HG02943 (cell line): ENCODE measurements at regions not wholly inside any gene's neighbourhood (a gene's known extent, or its start where the extent isn't known, plus 50 kb on each side); places are given as distances from the start of the nearest gene placed in this dataset.
"Not testable (repeated sequence)": the region's sequence is repeated elsewhere in the genome, so short reads cannot be mapped to it uniquely, and the experiment has no call there.

Experiments used
- ATAC-seq: cut with Tn5 transposase; IDR thresholded peaks from one replicate; pipeline ENCODE4 v1.9.1; 2021; ENCODE audit warnings: mild to moderate bottlenecking, low read depth, moderate library complexity; ENCODE audit not compliant: unreplicated experiment

DNA sequence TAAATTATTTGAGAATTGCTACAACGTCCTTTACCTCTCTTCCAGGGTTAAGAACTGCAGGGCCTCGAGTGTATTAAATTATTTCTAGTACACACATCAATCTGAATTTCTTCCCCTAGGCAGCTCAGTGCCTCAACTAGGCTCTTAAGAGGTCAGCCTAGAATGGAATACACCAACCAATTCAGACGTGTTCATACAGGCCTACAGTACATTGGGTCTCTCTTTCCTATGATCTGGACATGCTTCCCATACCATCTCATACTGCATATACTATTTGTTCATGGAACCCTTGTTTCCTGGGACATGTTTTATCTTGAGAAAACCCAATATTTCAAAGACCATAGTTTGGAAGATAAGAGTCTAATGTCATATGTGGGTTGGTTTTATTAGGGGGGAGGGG is 434.1 kb upstream of the WWC1 start:
- ATAC-seq: no peak

DNA sequence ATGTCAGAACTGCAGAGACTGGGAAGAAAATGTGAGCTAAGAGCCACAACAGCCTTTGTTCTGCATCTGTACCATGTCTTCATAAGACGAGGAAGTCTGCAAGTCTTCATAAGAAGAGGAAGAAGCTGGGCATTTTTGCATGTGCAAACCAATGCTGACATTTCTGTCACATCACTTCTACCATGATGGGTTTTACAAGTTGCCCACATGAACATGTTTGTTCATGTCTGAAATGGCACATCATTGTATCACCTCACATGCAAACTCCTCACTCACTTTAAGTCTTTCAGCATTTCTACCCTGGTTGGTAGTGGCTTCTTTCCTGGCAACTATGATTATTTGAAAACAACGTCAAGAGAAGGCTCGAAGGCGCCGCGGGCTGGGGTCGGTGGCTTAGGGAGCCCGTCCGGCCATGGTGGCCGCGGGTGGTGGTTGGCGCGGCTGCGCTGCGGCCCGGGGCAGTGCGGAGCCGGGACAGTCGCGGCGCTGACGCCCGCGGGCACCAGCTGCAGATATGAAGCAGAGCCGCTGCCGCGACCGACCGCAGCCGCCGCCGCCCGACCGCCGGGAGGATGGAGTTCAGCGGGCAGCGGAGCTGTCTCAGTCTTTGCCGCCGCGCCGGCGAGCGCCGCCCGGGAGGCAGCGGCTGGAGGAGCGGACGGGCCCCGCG is 433.1 kb upstream of the WWC1 start:
- not testable (repeated sequence) for ATAC-seq

DNA sequence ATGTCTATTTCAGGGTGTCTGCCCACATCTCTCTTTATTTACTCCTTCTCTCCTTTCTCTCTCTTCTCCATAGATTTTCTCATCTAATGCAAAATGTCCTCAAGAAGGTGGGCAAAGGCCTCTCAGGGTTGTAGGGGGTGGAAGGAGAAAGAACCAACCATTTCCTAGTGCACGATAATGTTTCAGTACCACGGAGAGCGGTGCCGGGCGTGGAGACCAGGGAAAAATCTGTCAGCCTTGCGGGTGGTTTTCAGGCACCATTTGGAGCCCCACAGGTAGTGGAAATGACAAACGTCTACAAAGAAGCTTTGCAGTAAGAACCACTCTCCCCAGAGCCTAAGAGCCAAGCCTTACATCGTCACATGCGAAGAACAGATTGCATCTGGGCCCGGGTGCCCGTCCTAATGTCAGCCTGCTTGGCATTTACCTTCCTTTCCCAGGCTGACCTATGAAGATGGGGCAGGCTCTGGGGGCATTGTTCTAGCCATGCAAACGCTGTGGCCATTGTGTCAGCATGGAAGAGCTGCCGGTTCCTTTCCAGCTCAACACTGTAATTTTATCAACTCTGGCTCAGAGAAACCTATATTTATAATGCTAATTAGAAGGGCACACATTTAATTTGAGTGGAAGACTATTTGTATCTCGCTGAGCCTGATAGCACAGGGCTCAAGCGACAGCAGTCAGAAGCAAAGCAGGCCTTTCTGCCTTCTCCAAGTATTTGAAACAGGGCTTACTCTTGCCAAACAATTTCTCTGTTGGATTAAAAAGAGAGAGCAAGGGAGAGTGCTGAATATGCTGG is 430.1 kb upstream of the WWC1 start:
- ATAC-seq: no peak

DNA sequence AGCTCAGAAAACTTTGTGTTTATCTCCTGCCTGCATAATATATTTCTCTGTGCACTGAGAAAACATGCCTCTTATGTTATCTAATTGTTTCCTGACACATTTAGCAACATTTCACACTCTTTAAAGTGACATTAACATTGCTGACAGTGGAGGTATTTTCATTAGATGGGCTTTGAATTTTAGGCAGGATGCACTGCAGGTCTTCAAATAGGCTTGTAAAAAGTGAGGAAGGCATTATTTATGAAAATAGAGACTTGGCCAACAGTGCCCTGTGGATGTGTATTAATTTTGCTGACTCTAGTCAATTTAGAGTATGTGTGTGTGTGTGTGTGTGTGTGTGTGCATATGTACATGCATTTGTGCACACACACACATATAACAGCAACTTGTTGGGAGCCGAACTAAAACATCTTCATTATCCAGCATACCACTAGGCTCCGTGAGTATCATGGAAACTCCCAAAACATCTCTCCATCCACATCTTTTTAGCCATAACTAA is 429.5 kb upstream of the WWC1 start:
- ATAC-seq: no peak

DNA sequence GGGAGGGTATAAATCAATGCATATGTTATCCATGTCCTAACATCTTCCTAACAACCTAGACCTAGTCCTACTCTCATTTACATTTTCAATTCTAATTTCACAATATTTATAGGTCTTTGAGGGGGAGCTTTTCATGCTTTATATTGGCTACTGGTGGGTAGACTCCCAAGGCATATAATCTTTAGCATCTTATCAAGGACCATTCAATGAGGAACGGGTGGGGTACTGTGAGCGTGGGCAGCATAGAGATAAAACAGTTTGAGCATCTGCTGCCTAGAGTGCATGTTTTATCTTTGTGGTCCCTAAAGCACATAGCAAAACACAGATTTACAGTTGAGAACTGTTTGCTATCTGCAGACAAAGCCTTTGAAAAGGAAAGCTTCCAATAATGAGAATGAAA is 427.6 kb upstream of the WWC1 start:
- ATAC-seq: no peak

DNA sequence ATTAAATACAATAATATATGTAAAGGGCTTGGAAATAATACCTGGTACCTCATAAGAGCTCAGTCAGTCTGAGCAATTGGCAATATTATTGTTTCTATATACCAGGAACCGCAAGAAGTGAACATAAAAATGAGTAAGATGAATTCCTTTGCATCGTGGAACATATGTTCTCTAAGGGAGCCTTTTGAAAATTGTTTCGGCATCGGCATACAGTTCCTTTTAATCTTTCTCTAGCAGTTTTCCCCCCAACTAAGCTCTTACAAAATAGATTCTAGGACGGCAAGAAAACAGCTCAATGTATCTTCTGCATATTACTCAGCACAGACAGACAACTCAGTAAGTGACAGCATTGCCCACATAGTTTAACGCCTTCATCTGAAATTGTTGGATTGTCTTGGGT is 426.6 kb upstream of the WWC1 start:
- no peak for ATAC-seq

DNA sequence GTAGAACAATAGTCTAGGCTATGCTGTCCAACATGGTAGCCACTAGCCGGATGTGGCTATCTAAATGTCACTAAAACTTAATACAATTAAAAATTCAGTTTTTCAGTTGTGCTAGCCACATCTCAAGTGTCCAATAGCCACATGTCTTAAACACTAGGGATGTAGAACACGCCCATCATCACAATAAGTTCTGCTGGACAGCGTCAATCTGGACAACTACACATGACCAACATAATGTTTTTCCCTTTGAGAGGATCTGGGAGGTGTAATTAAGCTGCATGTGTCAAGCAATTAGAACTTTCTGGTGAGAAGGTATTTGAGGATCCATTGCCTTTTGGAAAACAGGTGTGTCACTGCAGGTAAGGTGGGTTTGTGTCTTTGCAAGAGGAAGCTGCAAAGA is 424.6 kb upstream of the WWC1 start:
- ATAC-seq: no peak

DNA sequence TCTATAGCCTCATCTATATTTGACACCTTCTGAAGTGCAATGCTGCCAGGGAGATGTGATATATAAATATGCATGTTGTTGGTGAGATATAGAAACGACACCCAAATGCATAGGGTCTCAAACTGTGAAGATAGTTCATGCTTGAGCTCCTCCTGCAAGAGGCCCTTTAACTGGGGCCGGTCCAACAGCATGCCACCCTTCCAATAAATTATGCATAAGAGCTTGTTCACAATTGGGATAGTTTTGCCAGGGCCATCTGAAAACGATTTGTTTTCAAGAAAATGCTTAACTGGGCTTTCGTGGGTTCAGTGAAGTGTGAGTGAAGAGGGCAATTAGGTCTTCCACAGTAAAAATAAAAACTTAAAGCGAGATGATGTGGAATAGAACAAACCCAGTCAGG is 424.2 kb upstream of the WWC1 start:
- ATAC-seq: no peak

DNA sequence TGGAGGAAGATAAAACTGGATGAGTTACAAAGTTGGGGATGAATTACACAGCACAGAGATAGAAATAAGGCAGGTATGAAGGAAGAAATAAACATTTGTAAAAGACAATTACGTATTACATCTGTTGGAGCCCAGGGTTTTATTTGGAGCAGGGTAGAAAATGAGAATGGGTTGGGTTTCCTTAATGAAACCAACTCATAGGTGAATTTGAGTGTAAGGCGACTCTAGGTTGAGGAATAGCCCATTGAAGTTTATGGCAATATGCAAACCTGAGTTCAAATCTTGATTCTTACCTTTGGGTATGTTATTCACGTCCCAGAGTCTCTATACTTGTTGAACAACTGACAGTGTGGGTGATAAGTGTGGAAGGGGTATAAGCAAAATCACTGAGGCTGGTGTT is 422.3 kb upstream of the WWC1 start:
- no peak for ATAC-seq

DNA sequence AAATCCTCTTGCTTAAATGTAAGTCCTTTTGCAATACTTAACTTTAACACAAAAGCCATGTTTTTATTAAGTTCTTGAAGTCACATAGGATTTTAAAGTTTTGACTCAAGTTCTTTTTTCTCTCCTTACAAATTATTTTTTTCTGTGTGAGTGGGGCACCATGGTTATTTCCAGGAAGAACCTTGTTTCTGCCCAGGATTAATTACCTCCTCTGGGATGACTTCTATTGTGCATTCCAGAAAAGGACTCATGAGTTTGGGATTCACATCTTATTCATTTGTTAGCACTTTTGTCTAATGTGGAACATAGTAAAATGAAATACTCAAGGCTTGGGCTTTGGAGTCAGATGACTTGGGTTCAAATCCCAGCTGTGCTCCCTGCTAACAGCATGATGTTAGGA is 421.4 kb upstream of the WWC1 start:
- ATAC-seq: no peak

DNA sequence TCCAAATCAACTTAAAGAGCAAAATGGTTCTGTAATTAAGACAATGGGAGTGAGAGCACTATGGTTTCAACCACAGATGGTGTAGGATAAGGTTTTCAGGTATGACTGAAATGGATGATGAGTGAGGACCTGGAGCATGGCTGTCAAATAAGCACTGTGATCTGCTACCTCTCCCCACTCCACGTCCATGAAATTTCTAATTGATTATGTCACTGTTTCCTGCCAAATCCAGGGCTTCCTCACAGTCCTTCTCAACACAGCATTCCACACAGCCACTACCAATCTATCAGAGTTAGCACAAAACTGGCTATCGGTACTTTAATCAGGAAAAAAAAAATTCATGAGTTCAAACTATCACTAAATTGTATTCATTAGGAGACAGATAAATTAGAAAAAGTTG is 420.4 kb upstream of the WWC1 start:
- no peak for ATAC-seq

DNA sequence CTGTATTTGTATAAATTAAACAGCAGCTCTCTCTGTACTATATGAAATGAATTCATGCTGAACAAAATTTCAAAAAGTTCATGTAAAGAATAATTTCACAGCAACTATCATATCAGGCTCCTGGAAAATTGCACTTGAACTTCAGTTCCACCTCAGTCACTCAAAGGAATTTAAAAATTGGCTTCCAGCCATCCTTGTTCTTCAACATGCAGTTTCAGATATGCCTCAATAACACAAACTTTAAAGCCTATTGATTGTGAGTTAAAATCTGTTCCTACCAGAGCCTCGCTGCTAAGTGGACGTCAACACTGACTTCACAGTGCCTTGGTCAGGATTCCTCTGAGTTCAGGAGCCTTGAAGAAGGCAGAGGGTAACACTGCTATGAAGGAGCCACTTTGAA is 418.7 kb upstream of the WWC1 start:
- ATAC-seq: no peak

DNA sequence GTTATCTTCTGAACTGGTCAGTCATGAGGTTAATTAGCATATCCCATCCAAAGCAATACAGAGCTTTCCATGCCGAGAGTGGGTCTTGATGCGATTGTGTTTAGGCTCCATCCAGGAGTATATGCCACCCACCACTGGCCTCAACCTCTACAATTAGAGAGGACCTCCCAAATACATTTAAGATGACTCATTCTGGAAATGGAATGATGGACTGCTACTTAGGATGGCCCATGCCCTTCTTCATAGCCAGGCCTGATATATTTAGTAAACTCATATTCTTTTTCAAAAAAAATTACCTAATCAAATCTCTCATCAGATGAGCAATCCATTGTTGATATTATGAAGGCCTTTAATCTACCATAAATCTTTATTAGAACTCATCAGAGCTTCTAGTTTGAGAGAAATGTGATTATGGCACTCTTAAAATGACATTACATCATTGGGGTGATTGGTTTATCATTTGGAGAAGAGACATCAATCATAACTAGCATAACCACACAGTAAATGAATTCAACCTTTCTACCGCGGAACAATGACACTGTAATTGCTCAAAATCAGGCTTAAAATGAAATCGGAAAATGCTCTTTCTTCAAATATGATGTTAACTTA is 414.2 kb upstream of the WWC1 start:
- no peak for ATAC-seq

DNA sequence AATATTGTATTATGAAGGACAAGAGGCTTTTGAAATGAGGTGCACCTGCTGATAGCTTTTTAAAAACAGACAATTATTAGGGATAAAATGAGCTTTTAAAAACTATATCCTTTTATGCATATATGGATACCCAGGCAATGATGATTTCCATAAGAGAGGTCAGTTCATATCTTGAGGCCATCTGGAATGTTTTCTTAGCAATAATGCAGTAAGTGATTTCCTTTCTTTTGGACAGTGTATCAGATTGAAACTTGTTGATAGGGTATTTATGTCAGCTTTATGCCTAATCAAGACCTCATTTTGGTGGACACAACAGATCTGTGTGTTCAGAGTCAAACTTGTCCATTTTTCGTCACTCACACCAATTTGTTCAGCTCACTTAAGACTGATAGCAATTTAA is 413.5 kb upstream of the WWC1 start:
- ATAC-seq: no peak

DNA sequence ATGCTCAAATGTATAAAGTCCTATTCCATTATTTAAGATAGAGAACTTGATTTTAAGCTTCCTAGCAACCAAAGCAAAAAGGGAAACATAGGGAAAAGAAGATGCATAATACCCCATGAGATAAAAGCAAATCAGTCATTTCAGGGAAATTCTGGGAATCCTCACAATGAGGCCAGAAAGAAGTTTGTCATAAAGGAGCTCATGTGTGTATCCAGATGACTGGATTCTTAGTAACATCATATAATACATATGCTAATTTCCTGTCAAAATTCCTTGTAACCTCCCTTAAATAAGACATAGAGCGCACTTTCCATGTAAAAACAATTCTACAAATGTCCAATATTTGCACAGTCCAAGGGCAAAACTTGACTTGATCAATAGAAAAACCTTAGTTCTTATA is 411.0 kb upstream of the WWC1 start:
- no peak for ATAC-seq

DNA sequence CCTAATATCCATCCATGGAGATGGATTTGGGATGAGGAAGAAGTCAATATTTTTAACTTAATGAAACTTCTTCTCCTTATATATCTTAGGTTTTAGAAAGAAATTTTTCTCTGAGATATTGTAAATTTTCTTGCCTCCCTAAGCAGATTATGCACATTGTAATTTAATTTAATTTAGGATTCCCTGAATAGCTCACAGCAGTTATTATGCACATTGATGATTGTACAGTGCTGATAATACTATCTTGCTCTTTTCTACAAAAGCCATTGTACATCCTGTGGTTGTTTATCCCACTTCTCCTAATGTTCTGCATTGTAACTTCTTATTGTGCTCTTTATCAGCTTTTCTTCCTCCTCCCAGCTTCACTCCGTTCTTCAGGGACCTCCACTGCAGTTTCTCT is 410.4 kb upstream of the WWC1 start:
- ATAC-seq: no peak

DNA sequence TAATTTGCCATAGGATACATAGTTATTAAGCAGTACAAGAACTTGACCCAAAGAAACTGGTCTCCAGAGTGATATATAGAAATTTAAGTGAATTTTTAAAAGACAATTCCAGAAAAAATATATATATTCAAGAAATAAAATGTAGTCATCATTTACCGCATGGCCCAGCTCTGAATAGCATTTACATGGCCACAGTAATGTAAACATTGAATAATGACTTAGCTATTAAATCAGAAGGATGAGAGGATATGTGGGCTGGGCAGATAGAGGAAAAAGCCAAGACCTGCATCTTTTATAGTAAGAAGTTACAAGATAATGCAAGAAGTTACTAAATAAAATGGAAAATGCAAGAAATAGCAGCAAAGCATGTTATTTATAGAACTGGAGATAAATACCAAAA is 405.2 kb upstream of the WWC1 start:
- ATAC-seq: no peak

DNA sequence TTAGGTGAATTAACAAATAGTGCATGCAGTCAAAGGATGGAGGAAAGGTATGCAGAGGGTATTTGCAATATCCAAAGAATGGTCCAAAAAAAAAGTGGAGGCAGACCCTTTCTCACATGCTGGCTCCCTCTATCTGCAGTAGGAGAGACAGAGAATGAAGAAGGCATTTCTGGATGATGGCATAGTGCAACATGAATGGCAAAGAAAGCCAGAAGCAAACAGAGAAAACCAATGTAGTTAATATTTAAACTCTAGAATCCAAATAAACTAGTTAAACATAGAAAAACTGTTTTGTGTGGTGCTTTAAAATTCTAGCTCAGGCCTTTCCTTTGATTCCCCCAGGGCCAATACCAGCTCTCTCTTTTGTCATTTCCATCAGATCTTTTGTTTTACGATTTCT is 403.1 kb upstream of the WWC1 start:
- no peak for ATAC-seq

DNA sequence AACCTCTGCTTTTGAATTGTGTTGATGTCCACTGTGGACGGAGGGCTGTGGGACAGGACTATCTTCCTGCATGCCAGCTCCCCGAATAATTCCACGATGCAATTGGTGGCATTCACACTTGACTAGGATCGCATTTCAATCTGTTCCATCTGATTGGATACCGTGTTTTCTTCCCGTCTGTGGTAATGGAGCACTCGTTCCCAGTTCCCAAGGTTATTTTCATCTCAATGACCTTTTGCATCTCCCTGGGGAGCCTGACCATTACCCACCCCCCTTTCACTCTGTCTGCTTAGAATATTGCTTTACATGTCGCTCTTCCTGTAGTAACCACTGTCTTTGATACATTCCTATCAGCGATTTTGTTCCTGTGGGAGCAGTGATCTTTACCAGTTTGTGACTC is 402.2 kb upstream of the WWC1 start:
- ATAC-seq: no peak

DNA sequence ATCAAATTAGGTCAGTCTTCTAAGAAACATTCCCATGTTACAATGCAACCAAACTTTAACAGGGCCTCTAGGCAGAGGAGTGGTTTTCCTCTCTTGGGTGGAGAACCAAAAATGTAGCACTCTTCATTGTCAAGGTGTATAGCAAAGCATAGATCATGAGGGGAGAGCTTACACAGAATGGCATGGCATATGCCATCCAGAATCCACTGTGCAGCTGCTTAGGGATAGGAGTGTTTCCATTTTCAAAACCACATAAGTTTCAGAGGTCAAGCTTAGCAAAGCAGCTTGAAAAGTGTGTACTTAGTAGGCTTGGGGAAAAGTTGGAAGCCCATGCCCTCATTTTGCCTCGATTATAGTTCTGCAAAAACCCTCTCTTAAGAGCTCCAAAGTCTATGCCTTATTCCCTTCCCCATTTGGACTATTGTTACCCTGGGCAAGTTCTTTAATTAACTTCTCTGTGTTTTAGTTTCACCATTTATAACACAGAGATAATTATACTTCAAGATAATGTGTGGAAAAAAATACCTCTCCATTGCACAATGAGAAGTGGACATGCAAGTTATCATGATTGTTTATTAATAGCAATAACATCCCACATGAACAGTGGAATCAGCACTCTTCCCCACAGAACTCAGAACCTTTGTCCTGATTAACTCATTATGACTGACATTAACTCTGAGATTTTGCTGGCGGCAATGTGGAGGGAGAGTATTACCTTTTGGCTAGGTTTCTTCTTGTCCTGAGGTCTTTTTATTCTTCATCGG is 398.9 kb upstream of the WWC1 start:
- no peak for ATAC-seq

DNA sequence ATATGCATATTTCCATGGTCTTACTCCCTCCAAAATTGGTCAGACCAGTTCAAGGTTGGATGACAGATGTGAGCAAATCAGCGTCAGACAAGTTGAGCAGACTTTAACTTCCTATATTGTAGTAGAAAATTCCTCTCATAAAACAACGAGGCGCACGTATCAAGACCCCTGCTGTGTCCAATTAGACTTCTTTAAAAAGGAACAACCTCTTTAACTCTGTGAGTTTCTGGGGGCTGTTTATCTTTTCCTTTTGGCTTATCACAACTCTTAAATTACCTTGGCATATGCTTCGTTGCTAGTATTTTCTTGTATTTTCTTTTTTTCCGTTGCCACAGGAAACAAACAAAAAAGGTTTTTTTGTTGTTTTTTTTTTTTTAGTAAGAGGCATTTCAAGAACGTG is 398.2 kb upstream of the WWC1 start:
- ATAC-seq: no peak
